H9 (cell line): ENCODE measurements at regions not wholly inside any gene's neighbourhood (a gene's known extent, or its start where the extent isn't known, plus 50 kb on each side); places are given as distances from the start of the nearest gene placed in this dataset.

Experiments
- DNase-seq: peaks from one replicate; pipeline ENCODE4 v3.0.0-alpha.2; 2017
- H2AFZ ChIP-seq: one replicate; pipeline ENCODE4 v1.6.1; 2013; ENCODE audit warnings: mild to moderate bottlenecking, low read length, control low read depth, moderate library complexity
- H2AK5ac ChIP-seq: 2 replicates; pipeline ENCODE4 v1.6.1; 2013; ENCODE audit warnings: low read length, control low read depth, mixed read lengths; ENCODE audit not compliant: insufficient read length
- H2BK120ac ChIP-seq: one replicate; pipeline ENCODE4 v1.6.1; 2013; ENCODE audit warnings: low read depth, mild to moderate bottlenecking, low read length, control low read depth, inconsistent platforms; ENCODE audit not compliant: poor library complexity, severe bottlenecking
- H2BK12ac ChIP-seq: 2 replicates; pipeline ENCODE4 v1.6.1; 2013; ENCODE audit warnings: low read length, control low read depth, mixed read lengths, low read depth; ENCODE audit not compliant: insufficient read length
- H2BK15ac ChIP-seq: 2 replicates; pipeline ENCODE4 v1.6.1; 2013; ENCODE audit warnings: low read depth, low read length, control low read depth
- H2BK20ac ChIP-seq: one replicate; pipeline ENCODE4 v1.6.1; 2013; ENCODE audit warnings: low read depth, mild to moderate bottlenecking, low read length, control low read depth, inconsistent platforms; ENCODE audit not compliant: poor library complexity, severe bottlenecking
- H2BK5ac ChIP-seq: 2 replicates; pipeline ENCODE4 v1.6.1; 2013; ENCODE audit warnings: low read length, control low read depth, mixed read lengths; ENCODE audit not compliant: insufficient read length
- H3K14ac ChIP-seq: 2 replicates; pipeline ENCODE4 v1.6.1; 2013; ENCODE audit warnings: low read length, control low read depth; ENCODE audit not compliant: insufficient read depth
- H3K18ac ChIP-seq: 2 replicates; pipeline ENCODE4 v1.6.1; 2013; ENCODE audit warnings: low read depth, mild to moderate bottlenecking, mixed read lengths, low read length, control low read depth; ENCODE audit not compliant: insufficient read length
- H3K23ac ChIP-seq: 2 replicates; pipeline ENCODE4 v1.6.1; 2013; ENCODE audit warnings: low read length, control low read depth, mixed read lengths, low read depth; ENCODE audit not compliant: insufficient read length
- H3K23me2 ChIP-seq: 2 replicates; pipeline ENCODE4 v1.6.1; 2013; ENCODE audit warnings: low read depth, mild to moderate bottlenecking, mixed read lengths, low read length, control low read depth; ENCODE audit not compliant: insufficient read length, poor library complexity, severe bottlenecking
- H3K27ac ChIP-seq: 2 replicates; pipeline ENCODE4 v1.5.1; 2013; ENCODE audit warnings: low read length, control low read depth, mixed read lengths, low read depth; ENCODE audit not compliant: insufficient read length
- H3K27me3 ChIP-seq: 2 replicates; pipeline ENCODE4 v1.6.1; 2013; ENCODE audit warnings: low read length, control low read depth, inconsistent platforms; ENCODE audit not compliant: insufficient read depth
- H3K4ac ChIP-seq: 2 replicates; pipeline ENCODE4 v1.6.1; 2013; ENCODE audit warnings: low read depth, mild to moderate bottlenecking, control low read depth, inconsistent platforms, low read length, moderate library complexity
- H3K4me1 ChIP-seq: 2 replicates; pipeline ENCODE4 v1.6.1; 2013; ENCODE audit warnings: low read length, control low read depth, inconsistent platforms; ENCODE audit not compliant: insufficient read depth
- H3K4me2 ChIP-seq: 2 replicates; pipeline ENCODE4 v1.6.1; 2013; ENCODE audit warnings: low read length, control low read depth, mixed read lengths; ENCODE audit not compliant: insufficient read length, insufficient read depth
- H3K56ac ChIP-seq: 2 replicates; pipeline ENCODE4 v1.6.1; 2013; ENCODE audit warnings: low read depth, mild to moderate bottlenecking, mixed read lengths, low read length, control low read depth; ENCODE audit not compliant: insufficient read length
- H3K79me1 ChIP-seq: 2 replicates; pipeline ENCODE4 v1.6.1; 2013; ENCODE audit warnings: low read depth, mild to moderate bottlenecking, moderate library complexity, low read length, control low read depth, inconsistent platforms; ENCODE audit not compliant: insufficient read depth, poor library complexity, severe bottlenecking
- H3K79me2 ChIP-seq: 2 replicates; pipeline ENCODE4 v1.6.1; 2013; ENCODE audit warnings: low read length, control low read depth, inconsistent platforms; ENCODE audit not compliant: insufficient read depth
- H3K9ac ChIP-seq: 2 replicates; pipeline ENCODE4 v1.6.1; 2013; ENCODE audit warnings: low read length, control low read depth, mixed read lengths; ENCODE audit not compliant: insufficient read length; ENCODE audit errors: extremely low read depth
- H3K9me3 ChIP-seq: one replicate; pipeline ENCODE4 v1.6.1; 2013; ENCODE audit warnings: low read depth, low read length, inconsistent platforms; ENCODE audit not compliant: control insufficient read depth
- H3T11ph ChIP-seq: one replicate; pipeline ENCODE4 v1.6.1; 2013; ENCODE audit warnings: mild to moderate bottlenecking, low read length, control low read depth, inconsistent platforms
- H4K20me1 ChIP-seq: one replicate; pipeline ENCODE4 v1.6.1; 2013; ENCODE audit not compliant: control insufficient read depth, insufficient read length, insufficient read depth
- H4K5ac ChIP-seq: 2 replicates; pipeline ENCODE4 v1.6.1; 2013; ENCODE audit warnings: low read depth, mild to moderate bottlenecking, mixed read lengths, low read length, control low read depth; ENCODE audit not compliant: insufficient read length
- H4K8ac ChIP-seq: replicated peaks from 2 replicates; pipeline ENCODE4 v1.6.1; 2013; ENCODE audit warnings: low read length, control low read depth, mixed read lengths, low read depth; ENCODE audit not compliant: insufficient read length
- H4K91ac ChIP-seq: 2 replicates; pipeline ENCODE4 v1.6.1; 2013; ENCODE audit warnings: low read depth, mild to moderate bottlenecking, moderate library complexity, mixed read lengths, low read length, control low read depth; ENCODE audit not compliant: insufficient read length
- H3K27ac Mint-ChIP-seq, 3 experiments: 2 replicates in 2 of 3; 3 replicates in 1 of 3; pipeline ENCODE4 v1.8.0; 2020 to 2021; ENCODE audit warnings: mixed read lengths in 3 of 3, mild to moderate bottlenecking in 1 of 3, moderate library complexity in 1 of 3
- H3K27me3 Mint-ChIP-seq: 2 replicates; pipeline ENCODE4 v1.8.0; 2021; ENCODE audit warnings: low read depth, mild to moderate bottlenecking, moderate library complexity, mixed read lengths
- H3K36me3 Mint-ChIP-seq, 3 experiments: 2 replicates in 2 of 3; 3 replicates in 1 of 3; pipeline ENCODE4 v1.8.0; 2020 to 2021; ENCODE audit warnings: low read depth in 3 of 3, mixed read lengths in 3 of 3; ENCODE audit not compliant: insufficient read depth in 1 of 3
- H3K4me1 Mint-ChIP-seq, 2 experiments: 2 replicates each; pipeline ENCODE4 v1.8.0; 2020; ENCODE audit warnings: mixed read lengths in 2 of 2
- H3K4me3 Mint-ChIP-seq, 2 experiments: 2 replicates in 1 of 2; 3 replicates in 1 of 2; pipeline ENCODE4 v1.8.0; 2020 to 2021; ENCODE audit warnings: mild to moderate bottlenecking in 2 of 2, mixed read lengths in 2 of 2, moderate library complexity in 1 of 2
- H3K9me3 Mint-ChIP-seq, 2 experiments: 2 replicates in 1 of 2; 3 replicates in 1 of 2; pipeline ENCODE4 v1.8.0; 2020; ENCODE audit warnings: mild to moderate bottlenecking in 2 of 2, mixed read lengths in 2 of 2, moderate library complexity in 1 of 2
- WGBS: extraction: QIAGEN DNeasy Blood & Tissue Kit; methylation state at CpG from one replicate; pipeline ENCODE4 v1.1.7; 2013; ENCODE audit warnings: missing lambda C conversion rate, low lambda C conversion rate, mixed read lengths; ENCODE audit not compliant: insufficient read length; ENCODE audit errors: extremely low coverage; 5-methylcytosine and 5-hydroxymethylcytosine counted together
- TF ChIP-seq, protein P1 (sequence below): fragments of 200-600 bp; sonication (generic); conservative IDR thresholded peaks from 3 replicates; pipeline ENCODE4 v1.8.0; 2021; ENCODE audit warnings: antibody characterized with exemption, mild to moderate bottlenecking

DNA sequence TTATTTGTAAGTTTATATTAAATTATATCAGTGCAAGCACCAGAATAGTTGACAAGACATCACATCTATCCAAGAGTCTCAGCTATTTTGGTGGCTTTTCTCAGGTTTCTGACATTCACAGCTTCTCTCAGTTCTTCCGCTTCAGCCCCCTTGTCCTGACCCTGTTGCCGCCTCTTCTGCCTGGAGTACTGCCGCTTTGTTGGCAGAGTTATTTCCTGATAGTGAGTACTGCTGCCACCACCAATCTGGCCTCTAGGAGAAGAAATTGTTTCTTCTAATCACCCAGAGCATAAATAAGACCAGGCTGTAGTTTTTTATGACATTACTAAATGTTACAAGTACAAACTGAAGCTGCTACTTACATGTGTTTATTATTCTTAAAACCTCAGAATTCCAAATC is 470.1 kb downstream of the NSUN3 start:
- H4K20me1 ChIP-seq = no peaks in the 10 kb centered on the region
- no peak overlapping the region for H2BK120ac ChIP-seq
- TF ChIP-seq, protein P1, sequence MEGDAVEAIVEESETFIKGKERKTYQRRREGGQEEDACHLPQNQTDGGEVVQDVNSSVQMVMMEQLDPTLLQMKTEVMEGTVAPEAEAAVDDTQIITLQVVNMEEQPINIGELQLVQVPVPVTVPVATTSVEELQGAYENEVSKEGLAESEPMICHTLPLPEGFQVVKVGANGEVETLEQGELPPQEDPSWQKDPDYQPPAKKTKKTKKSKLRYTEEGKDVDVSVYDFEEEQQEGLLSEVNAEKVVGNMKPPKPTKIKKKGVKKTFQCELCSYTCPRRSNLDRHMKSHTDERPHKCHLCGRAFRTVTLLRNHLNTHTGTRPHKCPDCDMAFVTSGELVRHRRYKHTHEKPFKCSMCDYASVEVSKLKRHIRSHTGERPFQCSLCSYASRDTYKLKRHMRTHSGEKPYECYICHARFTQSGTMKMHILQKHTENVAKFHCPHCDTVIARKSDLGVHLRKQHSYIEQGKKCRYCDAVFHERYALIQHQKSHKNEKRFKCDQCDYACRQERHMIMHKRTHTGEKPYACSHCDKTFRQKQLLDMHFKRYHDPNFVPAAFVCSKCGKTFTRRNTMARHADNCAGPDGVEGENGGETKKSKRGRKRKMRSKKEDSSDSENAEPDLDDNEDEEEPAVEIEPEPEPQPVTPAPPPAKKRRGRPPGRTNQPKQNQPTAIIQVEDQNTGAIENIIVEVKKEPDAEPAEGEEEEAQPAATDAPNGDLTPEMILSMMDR = no peak

More for the DNA sequence above, 470.1 kb downstream of the NSUN3 start:
- H3K9me3 ChIP-seq = no peaks in the 10 kb centered on the region
- no peaks in the 10 kb centered on the region for H3K9me3 Mint-ChIP-seq
- H3K79me2 ChIP-seq = no peaks in the 10 kb centered on the region
- H4K91ac ChIP-seq = no peak overlapping the region
- H3K9ac ChIP-seq = no peak overlapping the region
- H3K27me3 Mint-ChIP-seq = no peaks in the 10 kb centered on the region
- H3K56ac ChIP-seq = no peak overlapping the region
- no peak overlapping the region for H2BK12ac ChIP-seq
- H3K23ac ChIP-seq = no peak overlapping the region
- H4K5ac ChIP-seq = no peak overlapping the region
- H3K27ac ChIP-seq = no peak overlapping the region
- H3K4me3 Mint-ChIP-seq = no peak overlapping the region
- H3K4ac ChIP-seq = no peak overlapping the region
- H3K79me1 ChIP-seq = no peaks in the 10 kb centered on the region
- H3K18ac ChIP-seq = no peak overlapping the region
- no peak overlapping the region for H3K14ac ChIP-seq
- H2BK5ac ChIP-seq = no peak overlapping the region
- no peak overlapping the region for H3K4me2 ChIP-seq
- H3K36me3 Mint-ChIP-seq = no peaks in the 10 kb centered on the region
- no peak for DNase-seq
- H2AFZ ChIP-seq = no peak overlapping the region
- no peak overlapping the region for H3K27ac Mint-ChIP-seq
- no peaks in the 10 kb centered on the region for H3K23me2 ChIP-seq
- H3K27me3 ChIP-seq = no peaks in the 10 kb centered on the region
- no peaks in the 10 kb centered on the region for H3K4me1 ChIP-seq
- WGBS = no CpG with 5 or more reads among the region's 3 CpGs
- H2BK20ac ChIP-seq = no peak overlapping the region
- no peak overlapping the region for H2AK5ac ChIP-seq
- no peak overlapping the region for H3T11ph ChIP-seq
- H4K8ac ChIP-seq = no peak overlapping the region
- no peak overlapping the region for H2BK15ac ChIP-seq
- no peaks in the 10 kb centered on the region for H3K4me1 Mint-ChIP-seq
